Endothelial cell of umbilical vein (primary cell): ENCODE measurements at regions not wholly inside any gene's neighbourhood (a gene's known extent, or its start where the extent isn't known, plus 50 kb on each side); places are given as distances from the start of the nearest gene placed in this dataset.

Experiments
- BruUV-seq: library from RNA; stranded (reverse); fragments of 400-500 nt; replicated peaks from 2 replicates; lab custom pipeline; 2021; lab: Mats Ljungman, UMichigan
- CTCF ChIA-PET: fragments of 300-600, 350-600 bp; sonication (Branson Sonifier 250); formaldehyde crosslinking; loops from one replicate; lab custom pipeline; 2021; ENCODE audit warnings: antibody characterized with exemption, inconsistent platforms; lab: Charles Lee
- POLR2A ChIA-PET: fragments of 300-600, 350-600 bp; sonication (Branson Sonifier 250); formaldehyde crosslinking; loops from one replicate; lab custom pipeline; 2021; ENCODE audit warnings: antibody characterized with exemption, inconsistent platforms; lab: Charles Lee
- DNase-seq: peaks from one replicate; pipeline ENCODE4 v3.0.0-alpha.2; 2011; ENCODE audit warnings: low read depth, low spot score
- FAIRE-seq: peaks from 2 replicates; lab custom pipeline; 2011; peaks lifted over from hg19 to GRCh38; lab: Jason Lieb, UNC
- H2AFZ ChIP-seq: 2 replicates; pipeline ENCODE4 v1.6.0; 2012; ENCODE audit warnings: low read depth, low read length, control low read depth, inconsistent platforms
- H3K27ac ChIP-seq: 2 replicates; pipeline ENCODE4 v1.5.1; 2011; ENCODE audit warnings: low read depth, mild to moderate bottlenecking, control low read depth, low read length, moderate library complexity; ENCODE audit not compliant: insufficient read depth
- H3K27me3 ChIP-seq, 2 experiments: 2 replicates each; pipeline versions ENCODE4 v1.6.0 to v1.6.1; 2011; ENCODE audit warnings: low read length in 2 of 2, mixed read lengths in 1 of 2; ENCODE audit not compliant: control insufficient read depth in 2 of 2, insufficient read depth in 2 of 2
- H3K36me3 ChIP-seq, 2 experiments: 2 replicates in 1 of 2; 3 replicates in 1 of 2; pipeline ENCODE4 v1.5.1; 2011; ENCODE audit warnings: low read length in 2 of 2, mild to moderate bottlenecking in 1 of 2, moderate library complexity in 1 of 2; ENCODE audit not compliant: control insufficient read depth in 2 of 2, insufficient read depth in 2 of 2; ENCODE audit errors: extremely low read depth in 1 of 2
- H3K4me1 ChIP-seq: 3 replicates; pipeline ENCODE4 v1.5.1; 2011; ENCODE audit warnings: mild to moderate bottlenecking, low read length; ENCODE audit not compliant: control insufficient read depth, insufficient read depth; ENCODE audit errors: extremely low read depth
- H3K4me2 ChIP-seq: 2 replicates; pipeline ENCODE4 v1.6.1; 2011; ENCODE audit warnings: low read length, control low read depth, mixed read lengths; ENCODE audit not compliant: insufficient read depth
- H3K4me3 ChIP-seq, 3 experiments: fragments of 200-600 bp in 1 of 3; sonication (generic), shearing (Covaris generic) in 1 of 3; replicated peaks in 1 of 3; 2 replicates each; pipeline ENCODE4 v1.5.1; 2011 to 2016; ENCODE audit warnings: control low read depth in 3 of 3, low read length in 3 of 3, mild to moderate bottlenecking in 2 of 3, inconsistent platforms in 1 of 3, low read depth in 1 of 3, moderate library complexity in 1 of 3; ENCODE audit not compliant: insufficient read depth in 1 of 3
- H3K79me2 ChIP-seq: 2 replicates; pipeline ENCODE4 v1.6.0; 2012; ENCODE audit warnings: low read length, inconsistent platforms; ENCODE audit not compliant: control insufficient read depth, insufficient read depth
- H3K9ac ChIP-seq: replicated peaks from 2 replicates; pipeline ENCODE3; 2011; ENCODE audit warnings: low read length, control low read depth; ENCODE audit not compliant: insufficient read depth; ENCODE audit errors: extremely low read depth
- H3K9me1 ChIP-seq: replicated peaks from 3 replicates; pipeline ENCODE4 v1.6.0; 2011; ENCODE audit warnings: mild to moderate bottlenecking, low read length; ENCODE audit not compliant: control insufficient read depth, insufficient read depth; ENCODE audit errors: extremely low read depth
- H3K9me3 ChIP-seq: replicated peaks from 2 replicates; pipeline ENCODE4 v1.5.1; 2012; ENCODE audit warnings: low read length, inconsistent platforms; ENCODE audit not compliant: control insufficient read depth, insufficient read depth
- H4K20me1 ChIP-seq: replicated peaks from 2 replicates; pipeline ENCODE3; 2011; ENCODE audit warnings: mild to moderate bottlenecking, low read length; ENCODE audit not compliant: control insufficient read depth, insufficient read depth; ENCODE audit errors: extremely low read depth
- CTCF ChIP-seq, 2 donors: IDR thresholded peaks; 1 replicate in 1 of 2; 2 replicates in 1 of 2; pipeline ENCODE4 v1.5.1; 2011; ENCODE audit warnings: low read length in 2 of 2, mild to moderate bottlenecking in 2 of 2, moderate library complexity in 2 of 2, control low read depth in 1 of 2, inconsistent platforms in 1 of 2, low read depth in 1 of 2; ENCODE audit not compliant: insufficient read depth in 1 of 2; ENCODE audit errors: extremely low read depth in 1 of 2
- EZH2 ChIP-seq: IDR thresholded peaks from 2 replicates; pipeline ENCODE4 v1.6.1; 2012; ENCODE audit warnings: borderline replicate concordance, low read depth, mild to moderate bottlenecking, moderate library complexity, low read length, inconsistent platforms; ENCODE audit not compliant: severe bottlenecking
- FOS ChIP-seq: IDR thresholded peaks from 2 replicates; pipeline ENCODE4 v1.6.1; 2011; ENCODE audit warnings: mild to moderate bottlenecking, low read length, moderate library complexity, borderline replicate concordance; ENCODE audit not compliant: insufficient read depth
- GATA2 ChIP-seq: IDR thresholded peaks from 2 replicates; pipeline ENCODE4 v1.7.0; 2011; ENCODE audit warnings: low read depth, mild to moderate bottlenecking, moderate library complexity, mixed read lengths, low read length; ENCODE audit not compliant: insufficient read length, insufficient read depth
- JUN ChIP-seq: IDR thresholded peaks from 2 replicates; pipeline ENCODE4 v1.6.1; 2011; ENCODE audit warnings: borderline replicate concordance, low read depth; ENCODE audit not compliant: insufficient read length, insufficient read depth
- MAX ChIP-seq: IDR thresholded peaks from 2 replicates; pipeline ENCODE4 v1.6.1; 2011; ENCODE audit not compliant: insufficient read depth, insufficient read length
- MYC ChIP-seq: IDR thresholded peaks from one replicate; pipeline ENCODE4 v1.6.1; 2011; ENCODE audit warnings: mild to moderate bottlenecking, low read depth, low read length
- POLR2A ChIP-seq: IDR thresholded peaks from 2 replicates; pipeline ENCODE4 v1.6.1; 2012; ENCODE audit warnings: low read depth, mild to moderate bottlenecking, control low read depth, low read length
- POLR2AphosphoS5 ChIP-seq: IDR thresholded peaks from 2 replicates; pipeline ENCODE4 v1.6.1; 2012; ENCODE audit warnings: low read depth, mild to moderate bottlenecking, control low read depth, low read length, moderate library complexity; ENCODE audit not compliant: insufficient read depth
- dilution Hi-C: fragments of 300-500 bp; cut with MboI; formaldehyde crosslinking; loops from one replicate; pipeline ENCODE4 v1.15.0; 2019; ENCODE audit warnings: low sequenced_read_pairs; ENCODE audit not compliant: extremely low pct_ligation_motif_present
- intact Hi-C: fragments of 100-400 bp; cut with micrococcal nuclease; formaldehyde crosslinking; loops from one replicate; pipeline ENCODE4 v1.10.0; 2022

GRCh38 chr1:229164836-229165735 is 105.8 kb upstream of the RAB4A start:
- DNase-seq: no peak

More at GRCh38 chr1:229164836-229165735, 105.8 kb upstream of the RAB4A start:
- POLR2A ChIA-PET: no interaction called here
- Histone ChIP-seq H2AFZ (no peak overlapping the region), H3K9ac (no peak overlapping the region), H3K79me2 (no peaks in the 10 kb centered on the region), H3K27me3 (no peaks in the 10 kb centered on the region), H4K20me1 (no peaks in the 10 kb centered on the region), H3K27ac (no peak overlapping the region), H3K4me2 (no peak overlapping the region), H3K36me3 (no peaks in the 10 kb centered on the region), H3K9me1 (no peaks in the 10 kb centered on the region), H3K4me1 (no peaks in the 10 kb centered on the region), H3K4me3 (no peak overlapping the region), H3K9me3 (no peaks in the 10 kb centered on the region)
- FAIRE-seq: no peak
- BruUV-seq: no TSS peak
- dilution Hi-C loops: no loop called here
- intact Hi-C loops: no loop called here
- CTCF ChIA-PET: no interaction called here
- TF ChIP-seq GATA2 (no peak), MAX (no peak), POLR2A (no peak), MYC (no peak), CTCF (IDR thresholded peaks at IDR 0.05; ENCODE audit: extremely low read depth in 1 of 2, insufficient read depth in 1 of 2, low read depth in 1 of 2, low read length in 2 of 2) (no peak), POLR2AphosphoS5 (no peak), FOS (no peak), JUN (no peak), EZH2 (no peak)
